ENCODE measurements at regions not wholly inside any gene's neighbourhood (a gene's known extent, or its start where the extent isn't known, plus 50 kb on each side); places are given as distances from the start of the nearest gene placed in this dataset.

GRCh38 chr17:12438212-12438611, 227.5 kb upstream of the MYOCD start:
- H3K9me3 ChIP-seq: no peaks in the 10 kb centered on the region
- TF ChIP-seq, protein P1, sequence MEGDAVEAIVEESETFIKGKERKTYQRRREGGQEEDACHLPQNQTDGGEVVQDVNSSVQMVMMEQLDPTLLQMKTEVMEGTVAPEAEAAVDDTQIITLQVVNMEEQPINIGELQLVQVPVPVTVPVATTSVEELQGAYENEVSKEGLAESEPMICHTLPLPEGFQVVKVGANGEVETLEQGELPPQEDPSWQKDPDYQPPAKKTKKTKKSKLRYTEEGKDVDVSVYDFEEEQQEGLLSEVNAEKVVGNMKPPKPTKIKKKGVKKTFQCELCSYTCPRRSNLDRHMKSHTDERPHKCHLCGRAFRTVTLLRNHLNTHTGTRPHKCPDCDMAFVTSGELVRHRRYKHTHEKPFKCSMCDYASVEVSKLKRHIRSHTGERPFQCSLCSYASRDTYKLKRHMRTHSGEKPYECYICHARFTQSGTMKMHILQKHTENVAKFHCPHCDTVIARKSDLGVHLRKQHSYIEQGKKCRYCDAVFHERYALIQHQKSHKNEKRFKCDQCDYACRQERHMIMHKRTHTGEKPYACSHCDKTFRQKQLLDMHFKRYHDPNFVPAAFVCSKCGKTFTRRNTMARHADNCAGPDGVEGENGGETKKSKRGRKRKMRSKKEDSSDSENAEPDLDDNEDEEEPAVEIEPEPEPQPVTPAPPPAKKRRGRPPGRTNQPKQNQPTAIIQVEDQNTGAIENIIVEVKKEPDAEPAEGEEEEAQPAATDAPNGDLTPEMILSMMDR (IDR thresholded peaks at IDR 0.05; ENCODE audit: low read depth, low read length): no peak
- H3K4me1 ChIP-seq: no peaks in the 10 kb centered on the region
- H3K4me3 ChIP-seq (ENCODE audit: low read depth, low read length): no peak overlapping the region
- no peaks in the 10 kb centered on the region for H3K36me3 ChIP-seq
- DNase-seq: no peak
- H3K27me3 ChIP-seq: no peaks in the 10 kb centered on the region

GRCh38 chr17:12438813-12439586, 226.7 kb upstream of the MYOCD start:
- TF ChIP-seq, protein P1 (IDR thresholded peaks at IDR 0.05; ENCODE audit: low read depth, low read length): no peak
- no peak for DNase-seq
- Histone ChIP-seq H3K27me3 (no peaks in the 10 kb centered on the region), H3K4me1 (no peaks in the 10 kb centered on the region), H3K9me3 (no peaks in the 10 kb centered on the region), H3K4me3 (ENCODE audit: low read depth, low read length) (no peak overlapping the region), H3K36me3 (no peaks in the 10 kb centered on the region)

GRCh38 chr17:12445331-12445730, 220.4 kb upstream of the MYOCD start:
- TF ChIP-seq, protein P1 (IDR thresholded peaks at IDR 0.05; ENCODE audit: low read depth, low read length): no peak
- Histone ChIP-seq H3K4me3 (ENCODE audit: low read depth, low read length) (no peak overlapping the region), H3K36me3 (no peaks in the 10 kb centered on the region), H3K4me1 (no peaks in the 10 kb centered on the region), H3K27me3 (no peaks in the 10 kb centered on the region), H3K9me3 (no peaks in the 10 kb centered on the region)
- DNase-seq: no peak

GRCh38 chr17:12457493-12457892, 208.2 kb upstream of the MYOCD start:
- no peak for DNase-seq

DNA sequence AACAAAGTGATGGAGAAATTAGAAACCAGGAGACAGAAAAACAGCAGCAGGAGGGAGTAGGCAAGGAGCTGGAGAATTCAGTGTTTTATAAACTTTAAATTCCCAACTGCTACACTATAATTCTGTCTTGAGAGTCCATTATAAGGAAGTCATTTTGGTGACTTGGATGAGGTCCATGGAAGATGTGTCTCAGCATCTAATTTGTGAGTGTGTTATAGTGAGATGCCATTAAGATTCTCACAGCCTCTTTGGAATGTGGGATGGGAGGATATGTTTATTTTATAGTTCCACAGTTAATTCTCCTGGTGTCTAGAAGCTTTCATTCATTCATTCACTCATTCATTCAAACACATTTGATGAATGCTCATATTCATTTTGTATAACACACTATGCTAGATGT, 206.0 kb upstream of the MYOCD start:
- TF ChIP-seq, protein P1 (IDR thresholded peaks at IDR 0.05; ENCODE audit: low read depth, low read length): no peak
- Histone ChIP-seq H3K36me3 (no peaks in the 10 kb centered on the region), H3K9me3 (no peaks in the 10 kb centered on the region), H3K4me3 (ENCODE audit: low read depth, low read length) (no peak overlapping the region), H3K27me3 (no peaks in the 10 kb centered on the region), H3K4me1 (no peaks in the 10 kb centered on the region)
- no peak for DNase-seq

More at GRCh38 chr17:12457493-12457892, 208.2 kb upstream of the MYOCD start:
- no peaks in the 10 kb centered on the region for H3K36me3 ChIP-seq
- TF ChIP-seq, protein P1 (IDR thresholded peaks at IDR 0.05; ENCODE audit: low read depth, low read length): no peak
- no peak overlapping the region for H3K4me3 ChIP-seq (ENCODE audit: low read depth, low read length)
- H3K27me3 ChIP-seq: no peaks in the 10 kb centered on the region
- H3K4me1 ChIP-seq: no peaks in the 10 kb centered on the region
- H3K9me3 ChIP-seq: no peaks in the 10 kb centered on the region

DNA sequence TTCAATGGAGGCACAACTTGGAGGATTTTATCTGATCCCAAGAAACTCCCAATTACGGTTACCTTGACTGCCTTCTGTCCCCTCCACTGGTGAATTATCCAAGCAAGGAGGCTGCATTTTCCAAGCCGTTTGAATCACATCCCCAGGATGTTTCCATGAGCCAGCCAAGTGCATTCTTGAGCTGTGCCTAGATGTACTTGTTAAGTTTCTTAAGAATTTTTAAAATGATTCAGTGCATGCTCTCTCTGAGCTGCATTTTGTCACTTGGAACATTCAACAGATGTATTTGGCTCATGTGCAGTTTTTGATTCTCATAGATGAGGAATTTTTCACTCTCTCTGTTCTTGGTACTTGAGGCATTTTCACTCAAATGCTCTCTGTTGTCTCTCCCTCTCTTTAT, 202.6 kb upstream of the MYOCD start:
- TF ChIP-seq, protein P1 (IDR thresholded peaks at IDR 0.05; ENCODE audit: low read depth, low read length): no peak
- no peaks in the 10 kb centered on the region for H3K4me1 ChIP-seq
- H3K9me3 ChIP-seq: no peaks in the 10 kb centered on the region
- DNase-seq: no peak
- H3K36me3 ChIP-seq: no peaks in the 10 kb centered on the region
- H3K4me3 ChIP-seq (ENCODE audit: low read depth, low read length): no peak overlapping the region
- no peaks in the 10 kb centered on the region for H3K27me3 ChIP-seq
